Activated CD8-positive, alpha-beta memory T cell treated with anti-CD3 and anti-CD28 coated beads, Interleukin-2, amount 10 ng/mL, durations not matched to agents 7 days and 5 days (primary cell): ENCODE measurements at regions not wholly inside any gene's neighbourhood (a gene's known extent, or its start where the extent isn't known, plus 50 kb on each side); places are given as distances from the start of the nearest gene placed in this dataset.
"Not testable (repeated sequence)": the region's sequence is repeated elsewhere in the genome, so short reads cannot be mapped to it uniquely, and the experiment has no call there.

Experiments used
- ATAC-seq: fragments of 150-1000 bp; cut with Tn5 transposase; one replicate; pipeline ENCODE4 v1.10.0; 2021; ENCODE audit warnings: moderate library complexity
- CTCF ChIA-PET: fragments of 350-600 bp; sonication (Branson Sonifier 250); formaldehyde crosslinking; loops from one replicate; lab custom pipeline; 2021; ENCODE audit warnings: antibody characterized with exemption; lab: Charles Lee
- DNase-seq: peaks from one replicate; pipeline ENCODE4 v3.0.0-alpha.2; 2020
- H3K27ac Mint-ChIP-seq: one replicate; pipeline ENCODE4 v1.8.0; 2021; ENCODE audit warnings: mild to moderate bottlenecking, mixed read lengths
- H3K27me3 Mint-ChIP-seq: one replicate; pipeline ENCODE4 v1.8.0; 2021; ENCODE audit warnings: mixed read lengths
- H3K36me3 Mint-ChIP-seq: one replicate; pipeline ENCODE4 v1.8.0; 2021; ENCODE audit warnings: mild to moderate bottlenecking, mixed read lengths
- H3K4me1 Mint-ChIP-seq: one replicate; pipeline ENCODE4 v1.8.0; 2021; ENCODE audit warnings: mixed read lengths
- H3K4me3 Mint-ChIP-seq: one replicate; pipeline ENCODE4 v1.8.0; 2021; ENCODE audit warnings: mild to moderate bottlenecking, moderate library complexity, mixed read lengths
- H3K9me3 Mint-ChIP-seq: one replicate; pipeline ENCODE4 v1.8.0; 2022; ENCODE audit warnings: low read depth, mixed read lengths

GRCh38 chr20:48375804-48376203 is 452.0 kb downstream of the PREX1 start:
- no peaks in the 10 kb centered on the region for H3K4me1 Mint-ChIP-seq
- H3K27ac Mint-ChIP-seq, result no peak overlapping the region
- ATAC-seq (no peak), DNase-seq (no peak)
- H3K4me3 Mint-ChIP-seq, result no peak overlapping the region
- no peaks in the 10 kb centered on the region for H3K36me3 Mint-ChIP-seq
- H3K27me3 Mint-ChIP-seq, result peaks cover 22% of the 10 kb centered on the region
- H3K9me3 Mint-ChIP-seq, result no peaks in the 10 kb centered on the region
- CTCF ChIA-PET, result no interaction called here

GRCh38 chr20:48374991-48375595 is 452.7 kb downstream of the PREX1 start:
- Mint-ChIP-seq H3K27me3 (peaks cover 22% of the 10 kb centered on the region), H3K27ac (no peak overlapping the region), H3K4me3 (no peak overlapping the region), H3K36me3 (no peaks in the 10 kb centered on the region), H3K9me3 (no peaks in the 10 kb centered on the region), H3K4me1 (no peaks in the 10 kb centered on the region)
- DNase-seq, result no peak
- CTCF ChIA-PET, result interaction anchor here (0.9 kb wide), 1 partner anchor 650 kb away, joined by 3 read pairs; no protein-coding TSS in a partner anchor
- no peak for ATAC-seq

- not testable (repeated sequence) for H3K4me1 Mint-ChIP-seq, DNase-seq, ATAC-seq, H3K27ac Mint-ChIP-seq, H3K36me3 Mint-ChIP-seq, H3K4me3 Mint-ChIP-seq, H3K9me3 Mint-ChIP-seq
- CTCF ChIA-PET, result interaction anchor here (0.9 kb wide), 1 partner anchor 649 kb away, joined by 3 read pairs; no protein-coding TSS in a partner anchor
- H3K27me3 Mint-ChIP-seq, result peaks cover 20% of the 10 kb centered on the region
Measured at GRCh38 chr20:48374031-48374907, 453.5 kb downstream of the PREX1 start.

GRCh38 chr20:48373555-48373934 is 454.3 kb downstream of the PREX1 start:
- no peak for DNase-seq
- H3K4me1 Mint-ChIP-seq, result no peaks in the 10 kb centered on the region
- CTCF ChIA-PET, result no interaction called here
- H3K36me3 Mint-ChIP-seq, result no peaks in the 10 kb centered on the region
- no peak overlapping the region for H3K4me3 Mint-ChIP-seq
- peaks cover 25% of the 10 kb centered on the region for H3K27me3 Mint-ChIP-seq
- no peak for ATAC-seq
- H3K27ac Mint-ChIP-seq, result no peak overlapping the region
- no peaks in the 10 kb centered on the region for H3K9me3 Mint-ChIP-seq

- H3K36me3 Mint-ChIP-seq, H3K27ac Mint-ChIP-seq, CTCF ChIA-PET, DNase-seq, ATAC-seq, H3K4me3 Mint-ChIP-seq, H3K4me1 Mint-ChIP-seq, H3K9me3 Mint-ChIP-seq: not testable (repeated sequence)
- H3K27me3 Mint-ChIP-seq, result peaks cover 29% of the 10 kb centered on the region
Measured at GRCh38 chr20:48372851-48373554, 454.8 kb downstream of the PREX1 start.

- DNase-seq, result no peak
- Mint-ChIP-seq H3K9me3 (no peaks in the 10 kb centered on the region), H3K4me3 (no peak overlapping the region), H3K4me1 (peaks cover 4% of the 10 kb centered on the region), H3K27me3 (peaks cover 36% of the 10 kb centered on the region), H3K36me3 (no peaks in the 10 kb centered on the region), H3K27ac (no peak overlapping the region)
- ATAC-seq, result no peak
- CTCF ChIA-PET, result no interaction called here
Measured at GRCh38 chr20:48371211-48371610, 456.6 kb downstream of the PREX1 start.

- H3K27ac Mint-ChIP-seq, H3K36me3 Mint-ChIP-seq, H3K9me3 Mint-ChIP-seq, CTCF ChIA-PET, H3K4me1 Mint-ChIP-seq, DNase-seq, ATAC-seq, H3K4me3 Mint-ChIP-seq: not testable (repeated sequence)
- peaks cover 30% of the 10 kb centered on the region for H3K27me3 Mint-ChIP-seq
Measured at GRCh38 chr20:48368580-48369021, 459.2 kb downstream of the PREX1 start.

- H3K27me3 Mint-ChIP-seq, result peaks cover 30% of the 10 kb centered on the region
- H3K9me3 Mint-ChIP-seq, H3K4me1 Mint-ChIP-seq, H3K36me3 Mint-ChIP-seq, H3K4me3 Mint-ChIP-seq, CTCF ChIA-PET, DNase-seq, H3K27ac Mint-ChIP-seq: not testable (repeated sequence)
- ATAC-seq, result peak; percentile 45
Measured at GRCh38 chr20:48367541-48368358, 460.0 kb downstream of the PREX1 start.

- ATAC-seq (no peak), DNase-seq (no peak)
- CTCF ChIA-PET, result no interaction called here
- Mint-ChIP-seq H3K4me3 (no peak overlapping the region), H3K27me3 (peaks cover 29% of the 10 kb centered on the region), H3K9me3 (no peaks in the 10 kb centered on the region), H3K27ac (no peak overlapping the region), H3K4me1 (peaks cover 4% of the 10 kb centered on the region), H3K36me3 (no peaks in the 10 kb centered on the region)
Measured at GRCh38 chr20:48366230-48366629, 461.6 kb downstream of the PREX1 start.

GRCh38 chr20:48364688-48365421 is 462.9 kb downstream of the PREX1 start:
- no peak for DNase-seq
- Mint-ChIP-seq H3K36me3 (no peaks in the 10 kb centered on the region), H3K4me3 (no peak overlapping the region), H3K27ac (no peak overlapping the region), H3K4me1 (peaks cover 6% of the 10 kb centered on the region), H3K9me3 (no peaks in the 10 kb centered on the region), H3K27me3 (peaks cover 28% of the 10 kb centered on the region)
- CTCF ChIA-PET, result interaction anchor here (2.1 kb wide), 1 partner anchor 256 kb away, joined by 8 read pairs; no protein-coding TSS in a partner anchor
- ATAC-seq, result no peak

- peaks cover 6% of the 10 kb centered on the region for H3K4me1 Mint-ChIP-seq
- no peak overlapping the region for H3K4me3 Mint-ChIP-seq
- CTCF ChIA-PET, result interaction anchor here (2.1 kb wide), 1 partner anchor 256 kb away, joined by 8 read pairs; no protein-coding TSS in a partner anchor
- H3K9me3 Mint-ChIP-seq, result no peaks in the 10 kb centered on the region
- DNase-seq (no peak), ATAC-seq (no peak)
- H3K36me3 Mint-ChIP-seq, result no peaks in the 10 kb centered on the region
- no peak overlapping the region for H3K27ac Mint-ChIP-seq
- peaks cover 26% of the 10 kb centered on the region for H3K27me3 Mint-ChIP-seq
Measured at GRCh38 chr20:48364055-48364454, 463.7 kb downstream of the PREX1 start.

- CTCF ChIA-PET, result no interaction called here
- H3K9me3 Mint-ChIP-seq, result no peaks in the 10 kb centered on the region
- no peaks in the 10 kb centered on the region for H3K36me3 Mint-ChIP-seq
- H3K4me3 Mint-ChIP-seq, result no peak overlapping the region
- H3K27ac Mint-ChIP-seq, result no peak overlapping the region
- peaks cover 9% of the 10 kb centered on the region for H3K27me3 Mint-ChIP-seq
- H3K4me1 Mint-ChIP-seq, result peaks cover 1% of the 10 kb centered on the region
- DNase-seq (no peak), ATAC-seq (no peak)
Measured at GRCh38 chr20:48360342-48360975, 467.3 kb downstream of the PREX1 start.
